Glutamatergic neuron (in vitro differentiated cells): ENCODE measurements at regions not wholly inside any gene's neighbourhood (a gene's known extent, or its start where the extent isn't known, plus 50 kb on each side); places are given as distances from the start of the nearest gene placed in this dataset.

ENCODE experiments used
- DNase-seq: peaks from one replicate; pipeline ENCODE4 v3.0.0; 2022
- H3K27ac Mint-ChIP-seq: one replicate; pipeline ENCODE4 v1.8.0; 2020; ENCODE audit warnings: mild to moderate bottlenecking, mixed read lengths, inconsistent platforms; ENCODE audit not compliant: unreplicated experiment
- H3K27me3 Mint-ChIP-seq: one replicate; pipeline ENCODE4 v1.8.0; 2020; ENCODE audit warnings: mild to moderate bottlenecking, moderate library complexity, mixed read lengths, inconsistent platforms; ENCODE audit not compliant: unreplicated experiment
- H3K36me3 Mint-ChIP-seq: one replicate; pipeline ENCODE4 v1.8.0; 2020; ENCODE audit warnings: mild to moderate bottlenecking, mixed read lengths, inconsistent platforms; ENCODE audit not compliant: unreplicated experiment
- H3K4me1 Mint-ChIP-seq: one replicate; pipeline ENCODE4 v1.8.0; 2020; ENCODE audit warnings: mild to moderate bottlenecking, low read depth, mixed read lengths, inconsistent platforms; ENCODE audit not compliant: unreplicated experiment
- H3K4me3 Mint-ChIP-seq: one replicate; pipeline ENCODE4 v1.8.0; 2020; ENCODE audit warnings: mild to moderate bottlenecking, mixed read lengths, inconsistent platforms; ENCODE audit not compliant: unreplicated experiment
- H3K9me3 Mint-ChIP-seq: one replicate; pipeline ENCODE4 v1.8.0; 2020; ENCODE audit warnings: mild to moderate bottlenecking, moderate library complexity, mixed read lengths, inconsistent platforms; ENCODE audit not compliant: unreplicated experiment
- TF ChIP-seq, protein P1 (sequence below): fragments of 200-600 bp; sonication (generic); IDR thresholded peaks from one replicate; pipeline ENCODE4 v1.5.0; 2021; ENCODE audit not compliant: partially characterized antibody, unreplicated experiment

DNA sequence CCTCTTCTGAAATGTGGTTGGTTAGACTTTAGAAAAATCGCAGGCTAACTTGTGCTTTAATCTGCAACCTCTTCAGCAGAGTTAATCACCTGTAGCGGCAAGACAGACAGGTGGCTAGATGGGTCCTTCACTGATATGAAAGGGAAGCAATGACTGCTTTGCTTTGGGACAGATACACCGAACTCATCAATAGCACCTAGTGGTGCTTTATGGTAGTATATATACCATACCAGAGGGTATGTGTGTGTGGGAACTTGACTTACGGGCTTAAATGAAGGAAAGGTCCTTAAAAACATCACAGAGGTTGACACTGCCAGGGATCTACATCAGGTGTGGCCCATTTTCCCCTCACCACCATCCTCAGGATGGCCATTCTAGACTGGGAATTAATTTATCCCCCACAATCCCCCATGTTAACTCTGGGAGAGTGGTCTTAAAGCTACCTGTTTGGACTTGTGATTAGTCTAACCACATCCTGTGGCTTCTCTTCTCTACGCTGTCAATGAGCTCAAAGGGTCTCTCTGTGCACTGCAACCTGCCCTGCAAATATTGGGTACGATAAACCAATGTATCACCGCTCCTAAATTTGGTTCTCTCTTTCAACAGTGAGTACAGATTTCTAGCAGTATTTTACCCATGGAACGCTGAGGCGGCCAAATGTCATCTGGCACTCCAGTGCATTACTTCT is 162.7 kb downstream of the SIPA1L2 start:
- TF ChIP-seq, protein P1, sequence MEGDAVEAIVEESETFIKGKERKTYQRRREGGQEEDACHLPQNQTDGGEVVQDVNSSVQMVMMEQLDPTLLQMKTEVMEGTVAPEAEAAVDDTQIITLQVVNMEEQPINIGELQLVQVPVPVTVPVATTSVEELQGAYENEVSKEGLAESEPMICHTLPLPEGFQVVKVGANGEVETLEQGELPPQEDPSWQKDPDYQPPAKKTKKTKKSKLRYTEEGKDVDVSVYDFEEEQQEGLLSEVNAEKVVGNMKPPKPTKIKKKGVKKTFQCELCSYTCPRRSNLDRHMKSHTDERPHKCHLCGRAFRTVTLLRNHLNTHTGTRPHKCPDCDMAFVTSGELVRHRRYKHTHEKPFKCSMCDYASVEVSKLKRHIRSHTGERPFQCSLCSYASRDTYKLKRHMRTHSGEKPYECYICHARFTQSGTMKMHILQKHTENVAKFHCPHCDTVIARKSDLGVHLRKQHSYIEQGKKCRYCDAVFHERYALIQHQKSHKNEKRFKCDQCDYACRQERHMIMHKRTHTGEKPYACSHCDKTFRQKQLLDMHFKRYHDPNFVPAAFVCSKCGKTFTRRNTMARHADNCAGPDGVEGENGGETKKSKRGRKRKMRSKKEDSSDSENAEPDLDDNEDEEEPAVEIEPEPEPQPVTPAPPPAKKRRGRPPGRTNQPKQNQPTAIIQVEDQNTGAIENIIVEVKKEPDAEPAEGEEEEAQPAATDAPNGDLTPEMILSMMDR: peak; percentile 37
- no peak overlapping the region for H3K4me3 Mint-ChIP-seq
- peaks cover 14% of the 10 kb centered on the region for H3K36me3 Mint-ChIP-seq
- peaks cover 7% of the 10 kb centered on the region for H3K27me3 Mint-ChIP-seq
- DNase-seq: no peak
- peaks cover 13% of the 10 kb centered on the region for H3K4me1 Mint-ChIP-seq
- peak overlapping the region; percentile 38 for H3K27ac Mint-ChIP-seq
- H3K9me3 Mint-ChIP-seq: peaks cover 11% of the 10 kb centered on the region

GRCh38 chr1:232464325-232464724 is 165.6 kb downstream of the SIPA1L2 start:
- Mint-ChIP-seq H3K36me3 (peaks cover 14% of the 10 kb centered on the region), H3K4me3 (no peak overlapping the region), H3K4me1 (peaks cover 20% of the 10 kb centered on the region), H3K9me3 (peaks cover 8% of the 10 kb centered on the region), H3K27ac (peak overlapping the region; percentile 1), H3K27me3 (peaks cover 7% of the 10 kb centered on the region)
- TF ChIP-seq, protein P1: no peak
- no peak for DNase-seq

DNA sequence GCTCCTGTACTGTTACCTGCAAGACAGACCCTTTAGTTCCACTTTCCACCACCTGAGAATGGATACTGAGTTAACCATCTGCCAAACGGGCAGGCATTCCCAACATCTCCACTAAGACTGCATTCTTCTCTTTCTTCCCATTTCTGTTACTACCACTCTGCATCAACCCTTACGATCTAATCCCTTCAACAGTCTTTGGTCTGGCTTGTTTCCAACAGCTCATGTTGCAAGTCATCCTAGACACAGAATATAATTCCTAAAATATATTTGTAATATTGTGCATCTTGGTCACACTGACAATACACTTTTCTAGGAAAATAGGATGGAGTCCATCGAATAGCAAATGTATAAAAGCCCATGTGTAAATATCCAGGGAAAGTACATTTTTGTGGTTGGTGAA is 166.7 kb downstream of the SIPA1L2 start:
- peaks cover 7% of the 10 kb centered on the region for H3K27me3 Mint-ChIP-seq
- H3K27ac Mint-ChIP-seq: peak overlapping the region; percentile 2
- H3K4me3 Mint-ChIP-seq: peak overlapping the region; percentile 36

DNA sequence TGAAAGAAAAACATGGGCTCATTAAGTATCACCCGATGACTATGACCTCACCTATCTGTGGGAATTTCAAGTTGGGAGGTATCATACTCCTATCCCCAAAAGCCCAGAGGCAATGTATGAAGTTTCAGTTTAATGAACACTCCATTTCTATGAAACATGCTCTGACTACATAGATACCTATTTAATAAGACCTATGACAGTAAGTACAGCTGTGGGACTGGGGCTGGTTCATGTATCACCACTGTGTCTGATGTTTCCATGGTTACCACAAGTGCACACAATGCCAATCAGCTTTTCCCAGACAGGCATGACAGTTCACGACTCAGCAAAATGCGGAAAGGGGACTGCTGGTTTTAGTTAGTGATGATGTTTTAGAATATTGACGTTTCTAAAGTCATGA is 167.7 kb downstream of the SIPA1L2 start:
- peaks cover 10% of the 10 kb centered on the region for H3K9me3 Mint-ChIP-seq
- TF ChIP-seq, protein P1: no peak
- DNase-seq: no peak
- H3K36me3 Mint-ChIP-seq: peaks cover 14% of the 10 kb centered on the region
- peaks cover 7% of the 10 kb centered on the region for H3K27me3 Mint-ChIP-seq
- peaks cover 35% of the 10 kb centered on the region for H3K4me1 Mint-ChIP-seq
- no peak overlapping the region for H3K4me3 Mint-ChIP-seq
- H3K27ac Mint-ChIP-seq: peak overlapping the region; percentile 83

More for the DNA sequence above, 166.7 kb downstream of the SIPA1L2 start:
- no peak for DNase-seq
- Mint-ChIP-seq H3K36me3 (peaks cover 14% of the 10 kb centered on the region), H3K9me3 (peaks cover 10% of the 10 kb centered on the region), H3K4me1 (peaks cover 26% of the 10 kb centered on the region)
- TF ChIP-seq, protein P1: no peak

DNA sequence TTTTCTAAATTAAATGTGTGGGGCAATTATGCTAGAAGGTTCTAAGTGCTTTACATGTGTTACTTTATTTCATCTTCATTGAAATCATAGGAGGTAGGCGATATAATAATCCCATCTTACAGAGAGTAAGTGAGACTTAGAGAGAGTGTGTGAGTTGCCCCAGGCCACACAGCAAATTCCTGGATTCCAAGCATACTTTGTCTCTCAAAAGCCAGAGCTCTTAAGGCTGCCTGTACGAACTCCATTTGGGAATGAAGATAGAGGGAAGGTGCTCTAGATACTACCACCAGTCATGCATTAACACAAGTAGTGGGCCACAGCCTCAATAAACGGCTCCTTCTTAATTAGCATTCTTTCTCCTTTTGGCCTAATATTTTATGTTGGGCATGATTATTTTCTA is 170.1 kb downstream of the SIPA1L2 start:
- DNase-seq: no peak
- Mint-ChIP-seq H3K36me3 (peaks cover 9% of the 10 kb centered on the region), H3K27me3 (peaks cover 5% of the 10 kb centered on the region), H3K4me3 (no peak overlapping the region), H3K27ac (no peak overlapping the region), H3K4me1 (peaks cover 42% of the 10 kb centered on the region), H3K9me3 (peaks cover 12% of the 10 kb centered on the region)
- TF ChIP-seq, protein P1: no peak
